ENCODE measurements at regions not wholly inside any gene's neighbourhood (a gene's known extent, or its start where the extent isn't known, plus 50 kb on each side); places are given as distances from the start of the nearest gene placed in this dataset.

DNA sequence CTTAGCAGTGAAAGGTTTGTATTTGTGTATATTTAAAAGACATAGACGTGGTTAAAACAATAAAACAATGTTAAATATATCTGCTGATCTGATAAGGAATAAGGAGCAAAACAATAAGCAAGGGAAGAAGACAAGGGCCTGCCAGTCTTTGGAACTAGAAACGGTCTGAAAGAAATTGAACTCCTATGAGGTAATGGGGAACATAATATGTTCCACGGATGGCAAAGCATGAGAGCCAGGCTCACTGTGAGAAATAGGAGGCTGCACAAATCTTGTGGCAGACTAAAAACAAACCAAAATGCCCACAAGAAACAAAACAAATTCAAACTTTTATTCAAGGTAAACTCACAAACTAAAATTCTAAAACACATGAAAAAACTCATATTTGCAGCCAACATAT lies 150.5 kb downstream of the NTMT2 start:
- Histone ChIP-seq H3K27ac (ENCODE audit: low read length) (no peak overlapping the region), H3K27me3 (ENCODE audit: insufficient read depth, low read depth, low read length) (no peaks in the 10 kb centered on the region), H3K36me3 (ENCODE audit: insufficient read depth, low read length) (no peaks in the 10 kb centered on the region), H3K9ac (ENCODE audit: low read length) (no peak overlapping the region), H3K79me2 (replicated peaks; ENCODE audit: insufficient read depth, low read length) (no peaks in the 10 kb centered on the region), H4K20me1 (ENCODE audit: insufficient read depth) (no peaks in the 10 kb centered on the region), H3K9me2 (ENCODE audit: insufficient read depth, low read length) (no peaks in the 10 kb centered on the region), H3K4me3 (ENCODE audit: low read length) (no peak overlapping the region), H3K9me3 (ENCODE audit: low read length) (no peaks in the 10 kb centered on the region), H2AFZ (ENCODE audit: low read depth, low read length) (no peak overlapping the region), H3K4me2 (ENCODE audit: low read length) (no peak overlapping the region), H3F3A (ENCODE audit: insufficient read depth, low read length, poor library complexity, severe bottlenecking) (no peaks in the 10 kb centered on the region)
- TF ChIP-seq EZH2 (IDR thresholded peaks at IDR 0.05; ENCODE audit: borderline replicate concordance, insufficient read depth, low read length, poor library complexity, severe bottlenecking): no peak
- TF ChIP-seq MXI1 (conservative IDR thresholded peaks at IDR 0.05; ENCODE audit: poor library complexity, severe bottlenecking): no peak
- no peak for TF ChIP-seq CTCF (IDR thresholded peaks at IDR 0.05; ENCODE audit: poor library complexity, severe bottlenecking)
- TF ChIP-seq REST (IDR thresholded peaks at IDR 0.05; ENCODE audit: borderline replicate concordance): no peak
- TF ChIP-seq TAF1 (IDR thresholded peaks at IDR 0.05; ENCODE audit: low read depth): no peak
- TF ChIP-seq RAD21 (conservative IDR thresholded peaks at IDR 0.05): no peak
- no peak for TF ChIP-seq SMC3 (conservative IDR thresholded peaks at IDR 0.05; ENCODE audit: poor library complexity)
- no peak for TF ChIP-seq EP300 (conservative IDR thresholded peaks at IDR 0.05; ENCODE audit: poor library complexity, severe bottlenecking)
- no peak for TF ChIP-seq POLR2AphosphoS5 (IDR thresholded peaks at IDR 0.05)

DNA sequence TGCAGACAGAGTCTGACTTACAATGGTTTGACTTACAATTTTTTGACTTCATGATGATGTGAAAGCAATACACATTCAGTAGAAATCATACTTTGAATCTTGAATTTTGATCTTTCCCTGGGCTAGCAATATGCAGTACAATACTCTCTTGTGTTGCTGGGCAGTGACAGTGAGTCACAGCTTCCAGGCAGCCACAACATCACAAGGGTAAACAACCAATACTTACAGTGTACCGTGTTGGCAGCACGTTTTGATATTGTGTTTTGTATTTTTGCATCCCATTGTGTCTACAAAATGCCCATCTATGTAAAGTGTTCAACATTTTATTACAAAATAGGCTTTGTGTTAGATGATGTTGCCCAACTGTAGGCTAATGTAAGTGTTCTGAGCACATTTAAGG lies 150.9 kb downstream of the NTMT2 start:
- H3K4me2 ChIP-seq (ENCODE audit: low read length): no peak overlapping the region
- H3F3A ChIP-seq (ENCODE audit: insufficient read depth, low read length, poor library complexity, severe bottlenecking): no peaks in the 10 kb centered on the region
- no peak overlapping the region for H3K9ac ChIP-seq (ENCODE audit: low read length)
- no peak overlapping the region for H3K4me3 ChIP-seq (ENCODE audit: low read length)
- H3K9me2 ChIP-seq (ENCODE audit: insufficient read depth, low read length): no peaks in the 10 kb centered on the region
- no peaks in the 10 kb centered on the region for H3K27me3 ChIP-seq (ENCODE audit: insufficient read depth, low read depth, low read length)
- no peak overlapping the region for H3K27ac ChIP-seq (ENCODE audit: low read length)
- no peaks in the 10 kb centered on the region for H3K79me2 ChIP-seq (replicated peaks; ENCODE audit: insufficient read depth, low read length)
- TF ChIP-seq TAF1 (IDR thresholded peaks at IDR 0.05; ENCODE audit: low read depth): no peak
- TF ChIP-seq EZH2 (IDR thresholded peaks at IDR 0.05; ENCODE audit: borderline replicate concordance, insufficient read depth, low read length, poor library complexity, severe bottlenecking): no peak
- no peak for TF ChIP-seq RAD21 (conservative IDR thresholded peaks at IDR 0.05)
- TF ChIP-seq EP300 (conservative IDR thresholded peaks at IDR 0.05; ENCODE audit: poor library complexity, severe bottlenecking): no peak
- TF ChIP-seq SMC3 (conservative IDR thresholded peaks at IDR 0.05; ENCODE audit: poor library complexity): no peak
- no peak for TF ChIP-seq REST (IDR thresholded peaks at IDR 0.05; ENCODE audit: borderline replicate concordance)
- no peaks in the 10 kb centered on the region for H3K9me3 ChIP-seq (ENCODE audit: low read length)
- no peaks in the 10 kb centered on the region for H3K36me3 ChIP-seq (ENCODE audit: insufficient read depth, low read length)
- H2AFZ ChIP-seq (ENCODE audit: low read depth, low read length): no peak overlapping the region
- no peaks in the 10 kb centered on the region for H4K20me1 ChIP-seq (ENCODE audit: insufficient read depth)

Data from neural cell (in vitro differentiated cells).